ENCODE measurements at regions not wholly inside any gene's neighbourhood (a gene's known extent, or its start where the extent isn't known, plus 50 kb on each side); places are given as distances from the start of the nearest gene placed in this dataset.

DNA sequence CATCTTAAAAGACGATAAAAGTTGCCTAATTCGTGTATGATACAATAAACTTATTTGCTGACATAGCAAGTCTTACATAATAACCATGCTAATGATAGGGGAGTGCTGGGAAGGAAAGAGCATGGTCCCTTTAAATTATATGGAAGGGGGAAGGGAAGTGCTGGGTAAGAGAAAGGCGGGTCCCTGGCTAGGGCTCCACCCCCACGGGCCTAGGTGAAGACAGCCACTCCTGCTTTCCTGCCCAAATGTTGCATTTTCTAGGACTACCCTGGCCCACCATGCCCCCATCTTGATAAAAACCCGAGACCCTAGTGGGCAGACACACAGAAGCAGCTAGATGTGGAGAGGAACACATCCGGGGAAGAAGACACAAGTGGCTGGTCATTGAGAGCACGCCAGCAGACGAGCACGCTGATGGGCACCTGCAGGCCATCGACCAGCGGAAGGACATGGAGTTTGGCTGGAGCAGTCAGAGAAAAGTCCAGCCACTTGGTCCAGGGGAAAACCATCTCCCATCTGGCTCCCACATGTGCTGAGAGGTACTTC lies 328.7 kb downstream of the ARL4A start:
- intact Hi-C loops (cut with DNase I), result no loop called here
- Histone ChIP-seq H3K4me3 (no peak overlapping the region), H3K36me3 (no peaks in the 10 kb centered on the region), H3K27me3 (no peaks in the 10 kb centered on the region), H3K27ac (no peak overlapping the region), H3K4me1 (peaks cover 0 to 8% (median 0%) of the 10 kb centered on the region in 9 donors), H3K9me3 (no peaks in the 10 kb centered on the region)
- DNase-seq (no peak), ATAC-seq (no peak)
- 94 to 95% methylated on average over 11 of the region's 11 CpGs for WGBS, 2 donors
- TF ChIP-seq, protein P1, sequence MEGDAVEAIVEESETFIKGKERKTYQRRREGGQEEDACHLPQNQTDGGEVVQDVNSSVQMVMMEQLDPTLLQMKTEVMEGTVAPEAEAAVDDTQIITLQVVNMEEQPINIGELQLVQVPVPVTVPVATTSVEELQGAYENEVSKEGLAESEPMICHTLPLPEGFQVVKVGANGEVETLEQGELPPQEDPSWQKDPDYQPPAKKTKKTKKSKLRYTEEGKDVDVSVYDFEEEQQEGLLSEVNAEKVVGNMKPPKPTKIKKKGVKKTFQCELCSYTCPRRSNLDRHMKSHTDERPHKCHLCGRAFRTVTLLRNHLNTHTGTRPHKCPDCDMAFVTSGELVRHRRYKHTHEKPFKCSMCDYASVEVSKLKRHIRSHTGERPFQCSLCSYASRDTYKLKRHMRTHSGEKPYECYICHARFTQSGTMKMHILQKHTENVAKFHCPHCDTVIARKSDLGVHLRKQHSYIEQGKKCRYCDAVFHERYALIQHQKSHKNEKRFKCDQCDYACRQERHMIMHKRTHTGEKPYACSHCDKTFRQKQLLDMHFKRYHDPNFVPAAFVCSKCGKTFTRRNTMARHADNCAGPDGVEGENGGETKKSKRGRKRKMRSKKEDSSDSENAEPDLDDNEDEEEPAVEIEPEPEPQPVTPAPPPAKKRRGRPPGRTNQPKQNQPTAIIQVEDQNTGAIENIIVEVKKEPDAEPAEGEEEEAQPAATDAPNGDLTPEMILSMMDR (IDR thresholded peaks at IDR 0.05), result no peak

DNA sequence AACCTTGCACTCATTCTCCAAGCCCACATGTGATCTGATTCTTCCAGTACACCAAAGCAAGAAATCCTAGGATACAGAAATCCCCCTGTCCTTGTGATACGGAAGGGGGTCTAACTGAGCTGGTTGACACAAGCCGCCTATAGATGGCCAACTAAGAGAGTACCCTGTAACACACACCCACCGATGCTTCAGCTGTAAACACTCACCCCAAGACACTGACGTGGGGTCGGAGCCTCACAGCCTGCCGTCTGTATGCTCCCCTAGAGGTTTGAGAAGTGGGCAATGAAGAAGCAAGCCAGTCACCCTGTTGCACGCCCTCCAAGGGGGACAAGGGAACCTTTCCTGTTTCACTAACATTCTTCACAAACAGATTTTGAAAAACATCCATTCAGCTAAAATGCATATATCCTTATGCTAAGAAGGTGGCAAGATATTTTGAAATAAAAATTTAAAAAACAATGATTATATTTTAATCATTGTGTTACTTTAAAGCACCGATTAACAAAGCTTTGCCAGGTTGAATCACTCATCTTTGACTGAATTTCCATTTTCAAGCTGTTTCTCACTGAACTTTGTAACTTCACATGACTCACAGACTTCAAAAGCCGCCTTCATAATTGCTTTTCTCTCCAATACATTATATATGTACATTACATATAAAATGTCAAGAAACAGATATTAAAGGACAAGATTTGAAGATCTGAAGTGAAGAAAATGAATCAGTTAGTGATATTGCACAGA lies 329.3 kb downstream of the ARL4A start:
- no peak for ATAC-seq
- TF ChIP-seq, protein P1 (IDR thresholded peaks at IDR 0.05), result no peak
- H3K4me1 ChIP-seq, result peaks cover 0 to 8% (median 0%) of the 10 kb centered on the region in 9 donors
- 88% methylated on average over 9 of the region's 9 CpGs for WGBS, 2 donors
- intact Hi-C loops (cut with DNase I), result no loop called here
- H3K9me3 ChIP-seq, result no peaks in the 10 kb centered on the region
- no peaks in the 10 kb centered on the region for H3K27me3 ChIP-seq
- DNase-seq, result no peak
- no peak overlapping the region for H3K27ac ChIP-seq
- H3K4me3 ChIP-seq, result no peak overlapping the region
- H3K36me3 ChIP-seq, result no peaks in the 10 kb centered on the region

DNA sequence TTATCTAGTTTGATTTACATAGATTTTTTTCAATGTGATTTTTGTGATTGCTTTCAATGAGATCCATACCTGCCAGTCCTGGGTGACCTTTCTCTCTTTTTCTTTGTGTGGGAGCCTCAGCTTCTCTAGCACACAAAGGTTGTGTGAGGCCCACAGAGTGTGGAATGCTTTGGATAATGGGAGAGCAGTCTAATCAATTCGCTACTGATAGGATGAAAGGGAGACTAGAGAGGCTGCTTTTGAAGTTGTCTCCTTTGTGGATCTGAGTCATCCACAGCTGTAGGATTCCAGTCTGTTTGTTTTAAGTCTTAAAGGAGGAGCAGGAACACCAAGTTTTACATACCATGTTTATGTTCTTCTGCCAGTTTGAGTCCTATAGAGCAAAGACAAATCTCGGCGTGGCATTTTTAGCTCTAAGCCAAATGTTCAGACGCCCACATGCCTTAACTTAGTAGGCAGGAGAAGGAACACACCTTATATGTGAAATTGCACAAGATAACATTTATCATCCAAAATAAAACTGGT lies 330.0 kb downstream of the ARL4A start:
- WGBS, 2 donors, result 52 to 54% methylated on average over 4 of the region's 4 CpGs

DNA sequence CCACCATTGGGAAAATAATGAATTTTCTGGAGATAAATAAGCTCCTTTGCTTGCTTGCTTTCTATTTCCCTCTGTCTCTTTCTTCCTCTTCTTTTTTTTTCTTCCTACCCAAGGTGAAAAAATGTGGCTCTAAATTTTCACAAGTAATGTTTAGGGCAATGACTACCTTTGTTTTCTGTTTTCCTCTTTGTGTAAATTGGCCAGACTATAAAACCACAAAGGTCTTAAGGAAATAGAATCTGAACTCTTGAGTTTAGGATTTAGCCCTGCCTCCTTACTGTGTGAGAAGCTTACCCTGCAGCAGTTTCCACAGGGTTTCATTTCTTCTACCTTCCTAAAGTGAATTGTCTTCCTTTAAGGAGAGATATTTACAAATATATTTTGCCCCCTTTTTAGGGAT lies 330.4 kb downstream of the ARL4A start:
- Histone ChIP-seq H3K4me3 (no peak overlapping the region), H3K27ac (no peak overlapping the region), H3K36me3 (no peaks in the 10 kb centered on the region), H3K9me3 (no peaks in the 10 kb centered on the region), H3K4me1 (peaks cover 0 to 8% (median 0%) of the 10 kb centered on the region in 9 donors), H3K27me3 (no peaks in the 10 kb centered on the region)
- TF ChIP-seq, protein P1 (IDR thresholded peaks at IDR 0.05), result no peak
- ATAC-seq (no peak), DNase-seq (no peak)
- intact Hi-C loops (cut with DNase I), result no loop called here

More for the DNA sequence above, 330.0 kb downstream of the ARL4A start:
- TF ChIP-seq, protein P1 (IDR thresholded peaks at IDR 0.05), result no peak
- no peak for DNase-seq
- no peak overlapping the region for H3K27ac ChIP-seq
- H3K27me3 ChIP-seq, result no peaks in the 10 kb centered on the region
- H3K4me3 ChIP-seq, result no peak overlapping the region
- intact Hi-C loops (cut with DNase I), result no loop called here
- H3K4me1 ChIP-seq, result peaks cover 0 to 8% (median 0%) of the 10 kb centered on the region in 9 donors
- ATAC-seq, result no peak
- no peaks in the 10 kb centered on the region for H3K36me3 ChIP-seq
- H3K9me3 ChIP-seq, result no peaks in the 10 kb centered on the region

All from heart right ventricle (tissue), 16 donors.